ENCODE measurements at regions not wholly inside any gene's neighbourhood (a gene's known extent, or its start where the extent isn't known, plus 50 kb on each side); places are given as distances from the start of the nearest gene placed in this dataset.

- TF ChIP-seq CTCF (IDR thresholded peaks at IDR 0.05; ENCODE audit: low read length) = no peak
- TF ChIP-seq EZH2 (optimal IDR thresholded peaks at IDR 0.05; ENCODE audit: low read depth, low read length) = no peak
- no peak for TF ChIP-seq EZH2phosphoT487 (IDR thresholded peaks at IDR 0.05; ENCODE audit: low read length)
Measured at GRCh38 chr16:86381491-86381890, 128.8 kb upstream of the FOXF1 start.
